Mesendoderm (in vitro differentiated cells): ENCODE measurements at regions not wholly inside any gene's neighbourhood (a gene's known extent, or its start where the extent isn't known, plus 50 kb on each side); places are given as distances from the start of the nearest gene placed in this dataset.

ENCODE experiments used
- DNase-seq: peaks from one replicate; pipeline ENCODE4 v3.0.0; 2013
- H2AK5ac ChIP-seq: 2 replicates; pipeline ENCODE4 v1.6.1; 2013; ENCODE audit warnings: low read length, inconsistent platforms
- H2BK120ac ChIP-seq: 2 replicates; pipeline ENCODE4 v1.6.1; 2013; ENCODE audit warnings: low read depth, mild to moderate bottlenecking, low read length, moderate library complexity, mixed read lengths
- H2BK15ac ChIP-seq: replicated peaks from 2 replicates; pipeline ENCODE4 v1.6.1; 2013; ENCODE audit warnings: low read depth, mild to moderate bottlenecking, moderate library complexity
- H2BK5ac ChIP-seq: 2 replicates; pipeline ENCODE4 v1.6.1; 2013; ENCODE audit warnings: low read length, inconsistent platforms
- H3K18ac ChIP-seq: 2 replicates; pipeline ENCODE4 v1.6.1; 2013; ENCODE audit warnings: mild to moderate bottlenecking, low read length, mixed read lengths
- H3K23ac ChIP-seq: one replicate; pipeline ENCODE4 v1.6.1; 2013; ENCODE audit warnings: low read length
- H3K27ac ChIP-seq: 2 replicates; pipeline ENCODE4 v1.5.1; 2013; ENCODE audit warnings: low read depth, mild to moderate bottlenecking, inconsistent platforms, low read length, moderate library complexity
- H3K27me3 ChIP-seq: 2 replicates; pipeline ENCODE4 v1.6.1; 2013; ENCODE audit warnings: low read length, control low read depth, mild to moderate bottlenecking, inconsistent platforms; ENCODE audit not compliant: insufficient read depth, poor library complexity
- H3K36me3 ChIP-seq: 2 replicates; pipeline ENCODE4 v1.6.1; 2013; ENCODE audit warnings: low read length, inconsistent platforms; ENCODE audit not compliant: control insufficient read depth, insufficient read depth
- H3K4ac ChIP-seq: one replicate; pipeline ENCODE4 v1.6.1; 2013; ENCODE audit warnings: low read depth, mild to moderate bottlenecking, low read length, moderate library complexity
- H3K4me1 ChIP-seq: 2 replicates; pipeline ENCODE4 v1.6.1; 2013; ENCODE audit warnings: low read depth, low read length, inconsistent platforms; ENCODE audit not compliant: control insufficient read depth
- H3K4me2 ChIP-seq: 2 replicates; pipeline ENCODE4 v1.6.1; 2013; ENCODE audit warnings: low read length
- H3K4me3 ChIP-seq: 2 replicates; pipeline ENCODE4 v1.5.1; 2013; ENCODE audit warnings: mild to moderate bottlenecking, low read length
- H3K56ac ChIP-seq: one replicate; pipeline ENCODE4 v1.6.1; 2013; ENCODE audit warnings: low read length
- H3K79me1 ChIP-seq: 2 replicates; pipeline ENCODE4 v1.6.1; 2013; ENCODE audit warnings: low read length, inconsistent platforms
- H3K79me2 ChIP-seq: 2 replicates; pipeline ENCODE4 v1.6.1; 2013; ENCODE audit warnings: mild to moderate bottlenecking, low read length; ENCODE audit not compliant: control insufficient read depth, insufficient read depth
- H3K9ac ChIP-seq: 2 replicates; pipeline ENCODE4 v1.6.1; 2013; ENCODE audit warnings: low read length, inconsistent platforms
- H4K5ac ChIP-seq: one replicate; pipeline ENCODE4 v1.6.1; 2013; ENCODE audit warnings: low read length
- H4K8ac ChIP-seq: one replicate; pipeline ENCODE4 v1.6.1; 2013; ENCODE audit warnings: low read depth, mild to moderate bottlenecking, control low read depth, low read length, moderate library complexity
- WGBS: extraction: QIAGEN DNeasy Blood & Tissue Kit; methylation state at CpG from one replicate; pipeline ENCODE4 v1.1.7; 2013; ENCODE audit warnings: low lambda C conversion rate, missing lambda C conversion rate; ENCODE audit not compliant: insufficient coverage; ENCODE audit errors: extremely low coverage; 5-methylcytosine and 5-hydroxymethylcytosine counted together

DNA sequence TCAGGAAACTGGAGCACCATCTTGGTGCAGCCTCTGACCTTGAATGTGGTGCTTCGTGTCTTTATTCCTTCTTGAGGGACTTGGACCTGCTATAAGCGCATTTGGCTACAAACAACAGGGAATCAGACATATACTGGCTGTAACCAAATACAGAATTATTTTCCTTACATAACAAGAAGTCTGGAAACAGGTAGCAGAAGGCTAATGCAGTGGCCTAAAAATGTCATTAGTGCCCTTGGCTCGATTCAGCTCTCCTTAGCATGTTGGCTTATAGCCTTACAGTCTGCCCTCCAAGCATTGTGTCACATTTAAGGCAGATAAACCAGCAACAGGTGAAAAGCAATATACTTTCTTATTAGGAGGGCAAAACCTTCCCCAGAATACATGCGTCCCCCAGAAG, 655.4 kb downstream of the XIRP2 start:
- no peak for DNase-seq
- H2BK5ac ChIP-seq: no peak overlapping the region
- no peak overlapping the region for H3K23ac ChIP-seq
- H3K4me1 ChIP-seq: peaks cover 2% of the 10 kb centered on the region
- H2BK15ac ChIP-seq: no peak overlapping the region
- H3K79me2 ChIP-seq: no peaks in the 10 kb centered on the region
- H3K27me3 ChIP-seq: no peaks in the 10 kb centered on the region
- no peak overlapping the region for H3K56ac ChIP-seq
- H3K4me3 ChIP-seq: no peak overlapping the region
- no peak overlapping the region for H3K27ac ChIP-seq
- no CpG with 5 or more reads among the region's 4 CpGs for whole genome bisulfite sequencing
- H3K36me3 ChIP-seq: no peaks in the 10 kb centered on the region
- H3K4ac ChIP-seq: no peak overlapping the region
- H4K8ac ChIP-seq: no peak overlapping the region
- no peak overlapping the region for H2AK5ac ChIP-seq
- no peaks in the 10 kb centered on the region for H3K79me1 ChIP-seq
- no peak overlapping the region for H4K5ac ChIP-seq
- H3K4me2 ChIP-seq: no peak overlapping the region
- no peak overlapping the region for H3K9ac ChIP-seq
- H3K18ac ChIP-seq: no peak overlapping the region
- no peak overlapping the region for H2BK120ac ChIP-seq

DNA sequence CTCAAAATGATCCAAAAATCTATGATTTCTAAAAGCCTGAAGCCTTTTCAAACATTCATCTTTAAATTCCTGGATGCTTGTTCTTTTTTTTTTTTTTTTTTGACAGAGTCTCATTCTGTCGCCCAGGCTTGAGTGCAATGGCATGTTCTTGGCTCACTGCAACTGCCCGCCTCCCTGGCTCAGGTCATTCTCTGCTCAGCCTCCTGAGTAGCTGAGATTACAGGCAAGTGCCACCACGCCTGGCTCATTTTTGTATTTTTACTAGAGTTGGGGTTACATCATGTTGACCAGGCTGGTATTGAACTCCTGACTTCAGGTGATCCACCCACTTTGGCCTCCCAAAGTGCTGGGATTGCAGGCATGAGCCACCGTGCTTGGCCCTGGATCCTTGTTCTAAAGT, 649.5 kb downstream of the XIRP2 start:
- no peak overlapping the region for H3K18ac ChIP-seq
- no peak overlapping the region for H3K56ac ChIP-seq
- no peak for DNase-seq
- H2AK5ac ChIP-seq: no peak overlapping the region
- H4K5ac ChIP-seq: no peak overlapping the region
- no peaks in the 10 kb centered on the region for H3K79me2 ChIP-seq
- no peak overlapping the region for H3K27ac ChIP-seq
- H3K27me3 ChIP-seq: no peaks in the 10 kb centered on the region
- H3K9ac ChIP-seq: no peak overlapping the region
- no peaks in the 10 kb centered on the region for H3K36me3 ChIP-seq
- H3K79me1 ChIP-seq: no peaks in the 10 kb centered on the region
- no peak overlapping the region for H3K23ac ChIP-seq
- no peak overlapping the region for H3K4me3 ChIP-seq
- no peak overlapping the region for H3K4ac ChIP-seq
- no peak overlapping the region for H4K8ac ChIP-seq
- no CpG with 5 or more reads among the region's 4 CpGs for WGBS
- H2BK5ac ChIP-seq: no peak overlapping the region
- H2BK15ac ChIP-seq: no peak overlapping the region
- H2BK120ac ChIP-seq: no peak overlapping the region
- H3K4me1 ChIP-seq: no peaks in the 10 kb centered on the region
- H3K4me2 ChIP-seq: no peak overlapping the region

DNA sequence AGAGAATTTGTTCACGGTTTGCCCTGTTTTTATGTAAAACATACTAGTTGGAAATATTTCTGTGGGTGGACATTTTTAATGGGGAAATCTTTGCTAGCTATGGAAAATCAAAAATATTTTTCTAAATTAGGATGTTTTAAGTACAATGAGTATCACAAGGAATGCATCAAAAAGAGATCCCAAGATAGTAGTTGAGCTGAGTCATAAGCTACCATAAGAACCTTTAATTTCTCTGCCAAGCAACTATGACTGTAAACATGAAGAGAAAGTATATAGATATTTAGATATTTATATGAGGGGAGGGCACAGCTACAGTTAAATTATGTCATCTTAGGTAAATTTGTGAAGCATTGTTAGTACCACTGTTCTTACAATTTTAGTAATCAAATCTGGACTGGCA, 646.2 kb downstream of the XIRP2 start:
- Histone ChIP-seq H4K5ac (no peak overlapping the region), H2BK5ac (no peak overlapping the region), H3K23ac (no peak overlapping the region), H3K79me1 (no peaks in the 10 kb centered on the region), H3K4ac (no peak overlapping the region), H3K4me3 (no peak overlapping the region), H2AK5ac (no peak overlapping the region), H3K27me3 (no peaks in the 10 kb centered on the region), H2BK120ac (no peak overlapping the region), H3K56ac (no peak overlapping the region), H3K4me2 (no peak overlapping the region), H3K27ac (no peak overlapping the region), H3K79me2 (no peaks in the 10 kb centered on the region), H3K36me3 (no peaks in the 10 kb centered on the region), H3K4me1 (no peaks in the 10 kb centered on the region), H3K18ac (no peak overlapping the region), H2BK15ac (no peak overlapping the region), H3K9ac (no peak overlapping the region), H4K8ac (no peak overlapping the region)
- no peak for DNase-seq
- no CpG with 5 or more reads among the region's 1 CpG for WGBS

DNA sequence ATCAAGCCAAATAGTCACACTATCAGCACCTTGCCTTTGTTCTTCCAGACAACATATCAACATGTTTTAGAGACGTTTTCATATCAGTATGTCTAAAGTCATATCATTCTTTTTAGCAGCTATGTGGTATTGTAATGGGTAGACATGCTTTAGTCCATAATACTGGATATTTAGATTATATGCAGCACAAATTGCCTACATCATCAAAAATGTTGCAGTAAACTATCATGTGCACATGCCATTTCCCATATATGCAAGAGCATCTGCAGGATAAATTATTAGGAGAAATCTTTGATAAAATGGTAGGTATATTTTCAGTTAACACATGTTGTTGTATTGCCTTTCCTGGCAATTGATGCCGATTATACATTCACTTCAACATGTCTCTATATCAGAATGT, 636.5 kb downstream of the XIRP2 start:
- Histone ChIP-seq H2BK120ac (no peak overlapping the region), H3K27me3 (no peaks in the 10 kb centered on the region), H3K4me3 (no peak overlapping the region), H2BK5ac (no peak overlapping the region), H3K4ac (no peak overlapping the region), H3K56ac (no peak overlapping the region), H2BK15ac (no peak overlapping the region), H4K5ac (no peak overlapping the region), H3K36me3 (no peaks in the 10 kb centered on the region), H3K79me1 (no peaks in the 10 kb centered on the region), H3K23ac (no peak overlapping the region), H3K4me1 (no peaks in the 10 kb centered on the region), H3K18ac (no peak overlapping the region), H2AK5ac (no peak overlapping the region), H3K4me2 (no peak overlapping the region), H3K79me2 (no peaks in the 10 kb centered on the region), H4K8ac (no peak overlapping the region), H3K27ac (no peak overlapping the region), H3K9ac (no peak overlapping the region)
- no CpG with 5 or more reads among the region's 2 CpGs for WGBS
- no peak for DNase-seq

DNA sequence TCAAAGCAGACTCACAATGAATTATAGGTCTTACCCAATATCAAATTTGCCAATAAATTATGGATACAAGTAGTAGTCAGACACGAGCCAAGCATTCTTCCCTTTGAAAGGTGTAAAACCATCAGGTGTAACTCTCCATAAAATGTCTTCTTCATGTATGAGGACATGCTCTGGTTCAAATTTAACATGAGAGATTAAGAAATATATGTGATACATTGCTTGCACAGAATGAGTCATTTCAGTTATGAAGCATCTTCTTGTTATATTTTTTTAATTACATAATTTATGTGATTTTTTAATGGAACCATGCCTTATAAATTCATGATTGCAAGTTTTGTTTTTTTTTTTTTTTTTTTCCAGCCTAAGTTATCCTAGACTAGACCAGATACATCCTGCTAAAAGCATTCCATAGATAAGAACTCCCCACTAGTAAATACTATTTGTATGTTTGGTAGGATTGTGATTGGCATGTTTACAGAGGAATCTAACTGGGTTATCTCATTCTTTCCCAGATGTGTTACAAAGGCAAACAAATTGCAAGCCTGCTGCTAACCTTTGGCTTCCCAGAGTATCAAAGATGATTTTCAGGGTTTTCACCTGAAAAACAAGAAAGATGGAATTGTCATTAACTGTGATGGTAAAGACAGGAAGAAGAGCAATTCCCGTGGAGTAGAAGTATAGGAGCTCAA, 621.9 kb downstream of the XIRP2 start:
- Histone ChIP-seq H2BK15ac (no peak overlapping the region), H3K4me2 (no peak overlapping the region), H3K4ac (no peak overlapping the region), H3K18ac (no peak overlapping the region), H3K4me1 (peaks cover 2% of the 10 kb centered on the region), H4K5ac (no peak overlapping the region), H2BK5ac (no peak overlapping the region), H3K36me3 (no peaks in the 10 kb centered on the region), H3K79me2 (no peaks in the 10 kb centered on the region), H3K9ac (no peak overlapping the region), H3K56ac (no peak overlapping the region), H3K23ac (peak overlapping the region; percentile 45), H2BK120ac (no peak overlapping the region), H3K27me3 (no peaks in the 10 kb centered on the region), H3K79me1 (no peaks in the 10 kb centered on the region), H3K4me3 (no peak overlapping the region), H4K8ac (no peak overlapping the region), H3K27ac (peak overlapping the region; percentile 51), H2AK5ac (no peak overlapping the region)
- WGBS: no CpG with 5 or more reads among the region's 2 CpGs
- DNase-seq: peak; percentile 91

DNA sequence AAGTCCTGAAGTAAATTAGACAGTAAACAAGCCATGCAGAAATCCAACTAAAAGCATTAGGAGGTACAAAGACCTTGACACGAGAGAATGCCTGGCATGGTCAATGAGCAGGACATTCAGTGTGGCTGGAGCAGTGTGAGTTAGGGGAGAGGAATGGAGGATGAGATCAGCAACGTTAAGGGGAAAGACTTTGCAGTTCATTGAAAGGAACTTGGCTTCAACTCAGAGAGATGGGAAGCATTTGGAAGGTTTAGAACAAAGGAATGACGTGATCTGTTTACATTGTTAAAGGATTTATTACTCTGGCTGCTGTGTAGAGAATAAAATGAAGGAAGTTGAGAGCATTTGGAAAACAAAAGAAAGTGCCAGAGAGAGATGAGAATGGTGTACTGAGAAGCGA, 621.3 kb downstream of the XIRP2 start:
- Histone ChIP-seq H3K36me3 (no peaks in the 10 kb centered on the region), H2AK5ac (no peak overlapping the region), H3K56ac (peak overlapping the region; percentile 56), H2BK5ac (peak overlapping the region; percentile 78), H2BK120ac (no peak overlapping the region), H2BK15ac (peak overlapping the region; percentile 57), H3K4me1 (peaks cover 2% of the 10 kb centered on the region), H3K79me1 (no peaks in the 10 kb centered on the region), H3K4me3 (no peak overlapping the region), H3K79me2 (no peaks in the 10 kb centered on the region), H3K4me2 (no peak overlapping the region), H3K9ac (no peak overlapping the region), H4K8ac (no peak overlapping the region), H3K27me3 (no peaks in the 10 kb centered on the region), H3K23ac (no peak overlapping the region), H3K18ac (peak overlapping the region; percentile 68), H4K5ac (no peak overlapping the region), H3K27ac (peak overlapping the region; percentile 84), H3K4ac (no peak overlapping the region)
- no CpG with 5 or more reads among the region's 4 CpGs for WGBS
- peak; percentile 97 for DNase-seq
